ENCODE measurements at regions not wholly inside any gene's neighbourhood (a gene's known extent, or its start where the extent isn't known, plus 50 kb on each side); places are given as distances from the start of the nearest gene placed in this dataset.

DNA sequence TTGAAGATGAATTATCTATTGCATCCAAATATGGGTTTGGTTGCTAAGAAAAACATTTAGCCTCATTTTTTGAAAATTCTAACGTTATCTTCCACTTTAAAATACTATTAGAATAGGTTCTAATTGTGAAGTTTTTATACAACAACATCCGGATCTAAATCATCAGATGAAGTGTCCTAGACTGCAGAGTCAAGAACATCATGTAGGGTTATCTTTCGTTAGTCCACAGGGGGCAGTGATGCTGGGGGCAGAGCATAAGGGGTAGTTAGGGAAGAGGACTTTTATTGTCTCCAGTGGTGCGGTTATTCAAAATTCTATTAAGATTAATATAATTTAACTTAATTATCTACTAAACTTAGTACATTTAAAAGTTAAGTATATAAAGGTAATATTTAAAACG is 990.6 kb upstream of the PHF14 start:
- no peak for DNase-seq (ENCODE audit: low spot score)
- no peak overlapping the region for H3K27ac ChIP-seq
- ATAC-seq (ENCODE audit: insufficient number of reproducible peaks, low FRiP score, low read depth): no peak
- H3K36me3 ChIP-seq: no peaks in the 10 kb centered on the region
- H3K4me1 ChIP-seq (ENCODE audit: control insufficient read depth in 1 of 2, low read depth in 2 of 2): no peaks in the 10 kb centered on the region
- H3K27me3 ChIP-seq (replicated peaks; ENCODE audit: insufficient read depth): no peaks in the 10 kb centered on the region
- H3K9me3 ChIP-seq: no peaks in the 10 kb centered on the region
- no peak overlapping the region for H3K4me3 ChIP-seq
- TF ChIP-seq, protein P1, sequence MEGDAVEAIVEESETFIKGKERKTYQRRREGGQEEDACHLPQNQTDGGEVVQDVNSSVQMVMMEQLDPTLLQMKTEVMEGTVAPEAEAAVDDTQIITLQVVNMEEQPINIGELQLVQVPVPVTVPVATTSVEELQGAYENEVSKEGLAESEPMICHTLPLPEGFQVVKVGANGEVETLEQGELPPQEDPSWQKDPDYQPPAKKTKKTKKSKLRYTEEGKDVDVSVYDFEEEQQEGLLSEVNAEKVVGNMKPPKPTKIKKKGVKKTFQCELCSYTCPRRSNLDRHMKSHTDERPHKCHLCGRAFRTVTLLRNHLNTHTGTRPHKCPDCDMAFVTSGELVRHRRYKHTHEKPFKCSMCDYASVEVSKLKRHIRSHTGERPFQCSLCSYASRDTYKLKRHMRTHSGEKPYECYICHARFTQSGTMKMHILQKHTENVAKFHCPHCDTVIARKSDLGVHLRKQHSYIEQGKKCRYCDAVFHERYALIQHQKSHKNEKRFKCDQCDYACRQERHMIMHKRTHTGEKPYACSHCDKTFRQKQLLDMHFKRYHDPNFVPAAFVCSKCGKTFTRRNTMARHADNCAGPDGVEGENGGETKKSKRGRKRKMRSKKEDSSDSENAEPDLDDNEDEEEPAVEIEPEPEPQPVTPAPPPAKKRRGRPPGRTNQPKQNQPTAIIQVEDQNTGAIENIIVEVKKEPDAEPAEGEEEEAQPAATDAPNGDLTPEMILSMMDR (IDR thresholded peaks at IDR 0.05): no peak

DNA sequence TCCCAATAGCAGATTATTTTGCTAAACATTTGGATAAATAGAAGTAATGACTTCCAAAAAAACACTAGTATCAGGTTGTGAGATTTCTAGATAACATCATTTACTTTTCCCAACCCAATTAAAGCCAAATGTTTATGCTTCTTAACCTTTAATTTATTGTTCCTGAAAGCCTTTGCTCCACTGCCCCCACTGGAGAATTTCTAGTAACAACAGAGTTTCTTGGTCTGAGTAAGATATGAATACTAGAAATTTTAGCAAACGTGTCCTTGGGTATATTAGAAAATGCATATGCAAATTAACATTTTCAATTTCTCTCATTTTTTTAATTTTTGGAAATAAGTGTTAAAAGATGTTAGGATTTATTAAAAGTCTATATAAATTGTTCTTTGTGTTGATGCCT is 958.0 kb upstream of the PHF14 start:
- H3K4me1 ChIP-seq (ENCODE audit: control insufficient read depth in 1 of 2, low read depth in 2 of 2): no peaks in the 10 kb centered on the region
- TF ChIP-seq, protein P1 (IDR thresholded peaks at IDR 0.05): no peak
- no peaks in the 10 kb centered on the region for H3K9me3 ChIP-seq
- ATAC-seq (ENCODE audit: insufficient number of reproducible peaks, low FRiP score, low read depth) (no peak), DNase-seq (ENCODE audit: low spot score) (no peak)
- no peak overlapping the region for H3K4me3 ChIP-seq
- no peaks in the 10 kb centered on the region for H3K36me3 ChIP-seq
- no peaks in the 10 kb centered on the region for H3K27me3 ChIP-seq (replicated peaks; ENCODE audit: insufficient read depth)
- no peak overlapping the region for H3K27ac ChIP-seq

DNA sequence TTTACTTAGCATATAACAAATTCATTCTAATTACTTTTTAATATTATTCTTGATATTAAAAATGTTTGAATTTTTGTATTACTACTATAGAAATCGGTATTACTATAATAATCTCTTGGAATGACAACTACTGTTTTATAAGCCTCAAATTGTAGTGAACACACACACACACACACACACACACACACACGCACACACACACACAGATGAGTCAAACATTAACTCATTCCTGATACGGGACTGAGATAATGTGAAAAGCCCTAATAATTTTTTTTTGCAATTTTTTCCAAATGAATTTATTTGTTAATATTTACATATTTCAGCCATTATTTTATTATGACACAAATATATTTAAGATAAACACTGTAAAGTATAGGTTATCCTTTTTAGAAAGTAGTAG is 951.2 kb upstream of the PHF14 start:
- no peaks in the 10 kb centered on the region for H3K9me3 ChIP-seq
- ATAC-seq (ENCODE audit: insufficient number of reproducible peaks, low FRiP score, low read depth) (no peak), DNase-seq (ENCODE audit: low spot score) (no peak)
- TF ChIP-seq, protein P1 (IDR thresholded peaks at IDR 0.05): no peak
- no peak overlapping the region for H3K4me3 ChIP-seq
- no peaks in the 10 kb centered on the region for H3K36me3 ChIP-seq
- H3K4me1 ChIP-seq (ENCODE audit: control insufficient read depth in 1 of 2, low read depth in 2 of 2): no peaks in the 10 kb centered on the region
- H3K27me3 ChIP-seq (replicated peaks; ENCODE audit: insufficient read depth): no peaks in the 10 kb centered on the region
- H3K27ac ChIP-seq: no peak overlapping the region

DNA sequence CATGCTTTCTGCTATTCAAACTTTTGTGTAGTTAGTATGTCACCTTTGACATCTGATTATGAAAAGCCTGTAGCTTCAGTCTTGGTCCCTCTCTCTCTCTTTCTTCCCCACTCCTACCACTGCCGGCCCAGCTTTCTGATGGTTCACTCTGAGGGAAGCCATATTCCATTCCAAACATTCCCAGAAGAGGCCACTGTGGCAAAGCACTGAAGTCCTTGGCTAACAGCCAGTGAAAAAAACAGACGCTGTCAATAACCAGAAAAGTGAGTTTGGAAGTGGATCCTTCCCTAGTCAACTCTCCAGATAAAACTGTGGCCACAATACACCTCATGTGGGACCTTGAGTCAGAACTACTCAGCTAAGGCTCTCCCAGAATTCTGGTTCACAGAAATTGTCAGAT is 950.7 kb upstream of the PHF14 start:
- Histone ChIP-seq H3K27me3 (replicated peaks; ENCODE audit: insufficient read depth) (no peaks in the 10 kb centered on the region), H3K4me1 (ENCODE audit: control insufficient read depth in 1 of 2, low read depth in 2 of 2) (no peaks in the 10 kb centered on the region), H3K4me3 (no peak overlapping the region), H3K27ac (no peak overlapping the region), H3K9me3 (no peaks in the 10 kb centered on the region), H3K36me3 (no peaks in the 10 kb centered on the region)
- DNase-seq (ENCODE audit: low spot score): no peak
- TF ChIP-seq, protein P1 (IDR thresholded peaks at IDR 0.05): no peak
- ATAC-seq (ENCODE audit: insufficient number of reproducible peaks, low FRiP score, low read depth): no peak

DNA sequence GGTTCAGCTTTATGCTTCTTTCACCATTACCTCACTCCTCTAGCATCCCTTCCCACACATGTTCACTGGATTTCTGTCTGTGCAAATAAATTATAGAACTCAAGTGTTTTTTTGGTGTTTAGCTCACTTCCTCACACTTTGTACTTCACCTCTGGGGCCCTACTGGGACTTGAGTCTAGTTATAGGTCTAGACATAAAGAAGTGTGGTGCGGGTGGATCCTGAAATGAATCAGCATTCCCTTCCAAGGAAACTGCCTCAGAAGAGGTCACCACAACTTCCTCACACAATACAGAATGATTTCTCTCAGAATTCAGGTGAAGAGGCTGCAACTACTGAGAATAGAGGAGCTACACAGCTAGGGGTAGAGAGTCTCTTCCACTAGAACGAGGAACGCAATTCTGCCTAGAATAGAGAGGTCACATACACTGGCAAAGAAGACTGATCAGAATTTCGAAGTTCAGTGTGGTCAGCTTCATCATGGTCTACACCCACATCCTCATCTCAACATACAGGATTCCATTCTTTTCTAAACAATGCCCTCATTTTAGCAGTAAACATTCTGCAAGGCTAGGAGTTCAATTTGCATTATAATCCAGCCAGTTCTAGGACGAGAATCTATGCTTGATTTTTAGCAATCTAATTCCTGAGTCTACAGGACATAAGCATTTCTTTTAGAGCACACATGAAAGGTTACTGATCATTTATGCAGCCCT is 938.7 kb upstream of the PHF14 start:
- ATAC-seq (ENCODE audit: insufficient number of reproducible peaks, low FRiP score, low read depth) (no peak), DNase-seq (ENCODE audit: low spot score) (no peak)
- no peaks in the 10 kb centered on the region for H3K9me3 ChIP-seq
- no peak overlapping the region for H3K4me3 ChIP-seq
- TF ChIP-seq, protein P1 (IDR thresholded peaks at IDR 0.05): no peak
- H3K36me3 ChIP-seq: no peaks in the 10 kb centered on the region
- H3K27ac ChIP-seq: no peak overlapping the region
- H3K4me1 ChIP-seq (ENCODE audit: control insufficient read depth in 1 of 2, low read depth in 2 of 2): no peaks in the 10 kb centered on the region
- no peaks in the 10 kb centered on the region for H3K27me3 ChIP-seq (replicated peaks; ENCODE audit: insufficient read depth)

All from thoracic aorta (tissue), 2 donors.